Right lobe of liver (tissue), 4 donors: ENCODE measurements at regions not wholly inside any gene's neighbourhood (a gene's known extent, or its start where the extent isn't known, plus 50 kb on each side); places are given as distances from the start of the nearest gene placed in this dataset.

ENCODE experiments used
- CTCF ChIP-seq, 4 donors: fragments of 200-600 bp in 3 of 4; fragments of 450-650 bp in 1 of 4; IDR thresholded peaks; one replicate each; pipeline versions ENCODE4 v1.5.1 to v1.8.0; 2016 to 2022; ENCODE audit warnings: antibody characterized with exemption in 4 of 4, mild to moderate bottlenecking in 2 of 4
- POLR2A ChIP-seq: fragments of 450-650 bp; IDR thresholded peaks from one replicate; pipeline ENCODE4 v1.6.1; 2017; ENCODE audit warnings: antibody characterized with exemption, mild to moderate bottlenecking
- donor health status: DM: no; HTN: no; CAD: no.
- donor health status: DM: no; HTN: no; CAD: no.
- donor health status: DM: no; HTN: yes; CAD: no.

- TF ChIP-seq POLR2A (no peak), CTCF (IDR thresholded peaks at IDR 0.05) (no peak)
These were observed 138.2 kb upstream of the ZNF385D start for GRCh38 chr3:21889166-21889565.
